GM18870 (cell line): ENCODE measurements at regions not wholly inside any gene's neighbourhood (a gene's known extent, or its start where the extent isn't known, plus 50 kb on each side); places are given as distances from the start of the nearest gene placed in this dataset.
A peak's percentile ranks its signal among the peaks of the same experiment; 100 is the strongest.

Experiments
- ATAC-seq: cut with Tn5 transposase; IDR thresholded peaks from one replicate; pipeline ENCODE4 v1.9.1; 2021; ENCODE audit warnings: moderate library complexity; ENCODE audit not compliant: unreplicated experiment

- no peak for ATAC-seq
These were observed 277.9 kb downstream of the RPLP1 start for GRCh38 chr15:69730281-69731080.

GRCh38 chr15:69731081-69731330 lies 278.4 kb downstream of the RPLP1 start:
- ATAC-seq = no peak

DNA sequence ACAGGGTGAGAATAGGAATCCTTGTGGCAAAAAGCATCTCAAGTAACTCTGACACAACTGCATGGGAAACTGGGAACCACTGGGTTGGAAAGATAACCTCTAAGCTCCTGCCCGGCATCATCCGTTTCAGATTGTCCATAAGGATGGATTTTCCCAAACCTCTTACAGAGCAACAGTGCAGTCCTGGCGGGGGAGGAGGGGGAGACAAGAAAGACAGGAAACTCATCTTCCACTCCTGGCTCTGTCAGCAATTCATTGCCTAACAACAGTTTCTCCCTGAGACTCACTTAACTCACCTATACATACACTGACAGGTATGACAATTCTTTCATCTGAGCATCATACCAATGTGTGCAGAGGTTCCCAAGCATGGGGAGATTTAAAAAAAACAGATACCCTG lies 279.0 kb downstream of the RPLP1 start:
- ATAC-seq = no peak

DNA sequence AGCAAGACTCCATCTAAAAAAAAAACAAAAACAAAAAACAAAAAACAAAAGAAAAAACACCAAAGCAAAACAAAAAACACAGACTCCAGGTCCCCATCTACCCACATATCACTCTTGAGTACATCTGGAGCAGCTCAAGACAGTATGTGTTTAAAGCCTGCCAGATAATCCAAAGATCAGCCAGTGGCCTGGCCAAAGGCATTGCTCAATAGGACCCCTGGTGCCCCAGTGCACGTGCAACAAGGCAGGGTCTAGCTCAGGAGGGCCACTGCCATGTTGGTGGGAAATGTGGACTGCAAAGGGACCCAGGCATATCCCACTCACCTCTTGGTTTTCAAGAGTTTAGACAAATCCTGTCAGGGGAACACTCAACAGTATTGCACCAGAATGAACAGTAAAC lies 279.5 kb downstream of the RPLP1 start:
- ATAC-seq = no peak

DNA sequence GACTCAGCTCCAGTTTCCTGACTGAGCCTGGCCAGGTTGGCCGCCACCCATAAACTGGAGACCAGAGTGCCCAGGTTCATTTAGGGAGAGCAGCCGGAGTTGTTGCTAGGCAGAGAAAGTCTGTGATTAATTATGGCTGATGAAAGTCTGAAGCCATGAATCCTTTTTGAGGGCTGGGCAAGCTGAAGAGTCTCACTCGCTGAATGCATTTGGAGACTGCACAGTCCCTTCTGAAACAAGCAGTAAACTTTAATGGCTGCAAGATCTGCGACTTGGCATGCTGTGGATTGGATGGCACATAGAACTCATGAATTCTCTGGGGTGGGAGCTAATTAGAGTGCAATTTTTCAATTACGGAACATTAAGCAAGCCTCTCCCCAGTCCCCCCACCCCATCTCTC lies 282.1 kb downstream of the RPLP1 start:
- ATAC-seq = no peak

GRCh38 chr15:69735121-69735520 lies 282.5 kb downstream of the RPLP1 start:
- ATAC-seq = no peak

DNA sequence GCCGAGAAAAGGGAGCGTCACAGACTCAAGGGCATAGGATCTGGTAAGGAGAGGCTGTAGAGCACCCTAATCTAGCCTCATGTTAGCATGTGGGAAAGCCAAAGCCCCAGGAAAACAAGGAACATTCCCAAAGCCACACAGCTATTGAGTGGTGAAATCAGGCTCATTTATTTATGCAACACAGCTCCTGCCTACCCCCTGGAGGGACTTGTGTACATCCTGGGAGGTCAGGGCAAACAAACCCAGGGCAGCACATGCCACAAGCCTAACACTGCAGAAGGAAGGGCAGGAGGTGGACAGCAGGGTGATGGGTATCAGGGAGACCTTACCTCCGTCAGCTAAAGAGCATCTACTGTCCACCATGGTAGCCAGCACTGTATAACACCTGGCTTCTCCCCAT lies 283.5 kb downstream of the RPLP1 start:
- no peak for ATAC-seq

GRCh38 chr15:69737916-69738315 lies 285.3 kb downstream of the RPLP1 start:
- ATAC-seq = no peak

GRCh38 chr15:69740684-69741083 lies 288.1 kb downstream of the RPLP1 start:
- ATAC-seq = no peak

DNA sequence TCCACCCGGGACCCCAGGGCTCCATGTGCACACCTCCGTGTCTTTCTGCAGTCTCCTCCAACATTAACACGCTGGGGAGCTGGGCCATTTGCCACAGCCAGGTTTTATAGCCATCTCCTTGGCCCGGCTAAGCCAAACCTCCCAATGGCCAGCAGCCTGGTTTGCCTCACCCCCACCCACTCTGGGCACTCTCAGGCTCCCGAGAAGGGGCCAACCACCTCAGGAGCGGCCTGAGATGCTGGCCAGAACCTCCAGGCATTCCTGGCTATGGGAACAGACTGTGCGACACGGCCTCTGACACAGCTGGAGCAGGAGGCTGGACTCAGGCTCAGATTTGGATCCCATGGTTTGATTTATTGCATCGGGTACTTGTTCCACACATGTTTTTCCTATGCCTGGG lies 289.7 kb downstream of the RPLP1 start:
- no peak for ATAC-seq

- ATAC-seq = no peak
These were observed 290.5 kb downstream of the RPLP1 start for GRCh38 chr15:69743091-69743490.

DNA sequence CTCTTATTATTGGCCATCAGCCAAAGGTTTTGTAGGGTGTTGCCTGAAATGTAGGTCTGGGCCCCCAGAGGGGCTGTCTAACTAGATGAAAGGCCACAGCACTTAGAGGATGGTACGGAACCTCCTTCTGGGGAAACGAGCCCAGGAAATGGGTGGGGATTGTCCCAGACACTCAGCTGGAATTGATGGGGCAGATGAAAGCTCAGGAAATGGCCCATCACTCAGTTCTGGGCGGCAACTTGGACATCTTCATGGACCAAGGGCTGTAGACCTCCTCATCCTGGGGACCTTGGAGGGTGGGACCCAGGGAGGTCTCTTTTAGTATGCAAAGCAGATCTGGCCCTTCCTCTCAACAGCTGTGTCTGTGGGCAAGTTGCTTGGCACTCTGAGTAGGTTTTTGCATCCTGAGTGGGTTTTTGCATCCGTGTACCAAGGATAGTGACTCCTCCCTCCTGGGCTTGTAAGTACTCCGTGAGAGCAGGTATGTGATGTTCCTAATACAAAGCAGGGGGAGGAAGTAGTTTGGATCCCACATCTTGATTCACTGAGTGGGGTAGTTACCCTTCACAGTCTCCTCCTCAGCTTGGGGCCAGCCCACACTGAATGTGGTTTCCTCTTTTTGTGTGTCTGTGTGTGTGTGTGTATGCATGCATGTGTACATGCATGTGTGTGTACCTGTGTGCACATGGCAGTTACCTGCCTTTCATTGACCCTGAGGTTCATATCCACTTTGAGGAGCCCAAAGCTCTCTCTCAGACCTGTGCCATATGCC lies 292.0 kb downstream of the RPLP1 start:
- ATAC-seq = no peak

DNA sequence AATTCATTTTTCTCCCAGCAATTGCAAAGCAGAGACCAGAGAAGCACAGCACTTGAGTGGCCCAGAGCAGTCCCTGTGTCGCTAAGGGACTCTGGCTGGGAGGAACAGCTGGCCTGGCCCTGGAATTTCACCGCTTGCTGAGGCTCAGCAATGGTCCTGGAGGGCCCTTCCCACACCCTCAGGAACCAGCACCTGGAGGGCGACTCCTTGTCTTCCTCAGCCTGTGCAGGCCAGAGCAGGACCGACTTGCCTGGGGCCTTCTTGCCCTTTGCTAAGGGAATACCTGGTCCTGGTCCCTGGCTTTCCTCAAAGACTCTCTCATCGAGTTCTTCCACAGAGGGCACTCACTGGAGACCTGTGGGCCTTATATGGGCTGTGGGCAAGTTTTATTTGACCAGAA lies 294.6 kb downstream of the RPLP1 start:
- ATAC-seq = no peak

DNA sequence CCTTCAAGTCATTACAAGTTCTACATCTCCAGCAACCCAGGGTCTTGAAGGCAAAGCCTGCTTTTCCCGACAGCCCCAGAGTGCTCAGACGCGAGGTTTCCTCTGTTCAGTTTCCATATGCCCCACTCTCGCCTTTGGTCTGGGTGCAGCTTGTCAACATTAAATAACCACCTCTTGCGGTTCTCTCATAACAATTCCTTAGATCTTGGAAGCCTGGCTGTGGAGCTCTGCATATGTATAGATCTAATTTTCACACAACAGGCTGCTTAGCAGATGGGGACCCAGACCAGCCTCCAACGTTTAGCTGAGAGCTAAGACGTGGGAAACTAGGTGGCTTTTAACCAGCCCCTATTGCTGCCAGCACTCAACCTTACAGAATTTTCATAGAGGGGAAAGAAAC lies 295.5 kb downstream of the RPLP1 start:
- ATAC-seq = no peak

- ATAC-seq = no peak
These were observed 296.1 kb downstream of the RPLP1 start for GRCh38 chr15:69748576-69749185.

DNA sequence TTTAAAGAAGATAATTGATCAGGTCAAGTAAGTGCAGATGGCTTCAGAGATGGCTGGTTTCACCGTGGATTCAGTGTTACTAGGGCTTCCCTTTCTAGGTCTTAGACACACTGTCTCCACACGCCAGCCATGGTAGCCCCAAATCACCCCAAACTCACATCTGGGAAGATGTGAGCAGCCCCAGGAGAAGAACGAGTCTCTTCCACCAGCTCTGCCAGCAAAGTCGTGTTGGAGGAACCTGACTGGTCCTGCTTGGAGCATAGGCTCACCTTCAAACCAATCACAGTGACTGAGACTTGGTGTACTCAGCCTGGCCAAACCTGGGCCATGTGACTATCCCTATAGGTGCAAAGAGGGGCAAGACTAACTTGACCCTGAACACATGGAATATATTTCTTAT lies 296.7 kb downstream of the RPLP1 start:
- no peak for ATAC-seq

- no peak for ATAC-seq
These were observed 297.2 kb downstream of the RPLP1 start for GRCh38 chr15:69749797-69750196.

DNA sequence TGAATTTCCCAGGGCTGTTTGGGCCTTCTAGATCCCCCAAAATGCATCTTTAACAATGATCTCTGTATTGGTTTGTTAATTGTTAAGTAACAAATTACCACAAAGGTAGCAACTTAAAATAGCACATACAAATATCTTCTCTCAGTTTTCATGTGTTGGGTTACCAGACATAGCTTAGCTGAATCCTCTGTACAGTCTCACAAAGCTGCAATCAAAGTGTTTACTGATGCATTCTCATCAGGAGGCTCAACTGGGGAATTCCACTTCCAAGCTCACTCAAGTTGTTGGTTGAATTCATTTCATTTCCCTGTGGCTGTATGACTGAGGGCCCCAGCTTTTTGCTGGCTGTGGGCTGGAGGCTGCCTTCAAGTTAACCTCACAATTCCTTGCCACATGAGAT lies 297.6 kb downstream of the RPLP1 start:
- ATAC-seq = peak; percentile 43

- ATAC-seq = no peak
These were observed 298.5 kb downstream of the RPLP1 start for GRCh38 chr15:69751147-69751546.

- ATAC-seq = no peak
These were observed 298.9 kb downstream of the RPLP1 start for GRCh38 chr15:69751566-69751965.

- ATAC-seq = no peak
These were observed 301.2 kb downstream of the RPLP1 start for GRCh38 chr15:69753867-69754266.

DNA sequence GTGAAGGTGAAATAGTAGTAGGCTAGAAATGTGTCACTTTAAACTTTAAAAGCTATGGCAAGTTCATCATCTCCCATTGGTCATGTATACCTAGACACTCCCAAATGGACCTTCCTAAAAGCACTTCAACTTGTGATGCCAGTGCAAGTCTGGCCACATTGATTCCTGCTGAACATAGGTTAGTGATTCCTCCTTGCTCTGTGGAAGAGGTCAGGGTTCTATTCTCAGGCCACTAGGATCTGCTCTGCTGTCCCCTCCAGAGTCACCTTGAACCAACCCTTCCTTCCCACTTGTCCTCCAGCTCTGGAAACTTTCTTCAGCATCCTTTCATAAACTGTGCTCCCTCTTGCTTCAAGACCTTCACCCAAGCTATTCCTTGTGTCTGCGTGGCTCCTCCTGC lies 301.7 kb downstream of the RPLP1 start:
- ATAC-seq = no peak
